B cell (primary cell): ENCODE measurements at regions not wholly inside any gene's neighbourhood (a gene's known extent, or its start where the extent isn't known, plus 50 kb on each side); places are given as distances from the start of the nearest gene placed in this dataset.

Source experiments
- ATAC-seq: fragments of 200-7000 bp; cut with Tn5 transposase; one replicate; pipeline ENCODE4 v1.10.0; 2021; ENCODE audit warnings: low read depth, mild to moderate bottlenecking, moderate number of reproducible peaks, moderate library complexity
- CTCF ChIA-PET: fragments of 350-600 bp; sonication (Branson Sonifier 250); formaldehyde crosslinking; loops from one replicate; lab custom pipeline; 2021; ENCODE audit warnings: antibody characterized with exemption, inconsistent platforms; lab: Charles Lee
- POLR2A ChIA-PET: fragments of 350-600 bp; sonication (Branson Sonifier 250); formaldehyde crosslinking; loops from one replicate; lab custom pipeline; 2021; ENCODE audit warnings: antibody characterized with exemption; lab: Charles Lee
- DNase-seq: peaks from one replicate; pipeline ENCODE4 v3.0.0; 2013
- H2AFZ ChIP-seq: 2 replicates; pipeline ENCODE4 v1.6.1; 2012; ENCODE audit warnings: mild to moderate bottlenecking, low read depth, low read length; ENCODE audit not compliant: insufficient read depth, poor library complexity, severe bottlenecking
- H3K27ac ChIP-seq, 2 donors: 1 replicate in 1 of 2; 2 replicates in 1 of 2; pipeline ENCODE4 v1.5.1; 2012 to 2013; ENCODE audit warnings: low read length in 2 of 2, mild to moderate bottlenecking in 2 of 2, moderate library complexity in 1 of 2
- H3K27me3 ChIP-seq, 4 experiments: fragments of 200-600 bp in 1 of 4; sonication (generic) in 1 of 4; replicated peaks in 1 of 4; 1 replicate in 2 of 4; 2 replicates in 2 of 4; pipeline versions ENCODE4 v1.6.1 to v1.7.0; 2013 to 2016; ENCODE audit warnings: low read length in 3 of 4, mild to moderate bottlenecking in 2 of 4, mixed read lengths in 1 of 4, moderate library complexity in 1 of 4; ENCODE audit not compliant: insufficient read depth in 4 of 4, control insufficient read depth in 3 of 4; ENCODE audit errors: control extremely low read depth in 1 of 4
- H3K36me3 ChIP-seq, 2 experiments: replicated peaks in 1 of 2; 1 replicate in 1 of 2; 2 replicates in 1 of 2; pipeline versions ENCODE4 v1.6.1 to v1.7.1; 2013; ENCODE audit warnings: low read length in 1 of 2; ENCODE audit not compliant: insufficient read depth in 2 of 2, control insufficient read depth in 1 of 2; ENCODE audit errors: control extremely low read depth in 1 of 2, extremely low read depth in 1 of 2
- H3K4me1 ChIP-seq, 2 donors: fragments of 200-600 bp in 1 of 2; sonication (generic) in 1 of 2; 1 replicate in 1 of 2; 2 replicates in 1 of 2; pipeline versions ENCODE4 v1.5.1 to v1.6.1; 2013 to 2017; ENCODE audit warnings: low read length in 2 of 2; ENCODE audit not compliant: control insufficient read depth in 2 of 2, insufficient read depth in 2 of 2
- H3K4me2 ChIP-seq: replicated peaks from 2 replicates; pipeline ENCODE3; 2012; ENCODE audit warnings: mild to moderate bottlenecking, low read depth, low read length; ENCODE audit not compliant: poor library complexity, severe bottlenecking
- H3K4me3 ChIP-seq, 5 experiments: fragments of 200-600 bp in 1 of 5; sonication (generic) in 1 of 5; 1 replicate in 3 of 5; 2 replicates in 2 of 5; pipeline versions ENCODE4 v1.5.1 to v1.7.0; 2011 to 2016; ENCODE audit warnings: low read length in 4 of 5, mild to moderate bottlenecking in 4 of 5, low read depth in 2 of 5, control low read depth in 1 of 5, moderate library complexity in 1 of 5; ENCODE audit not compliant: insufficient read depth in 1 of 5; ENCODE audit errors: control extremely low read depth in 1 of 5, extremely low read depth in 1 of 5
- H3K79me2 ChIP-seq: fragments of 200-600 bp; sonication (generic); one replicate; pipeline ENCODE4 v1.6.0; 2016; ENCODE audit warnings: low read length; ENCODE audit not compliant: control insufficient read depth, insufficient read depth
- H3K9ac ChIP-seq: fragments of 200-600 bp; sonication (generic); 2 replicates; pipeline ENCODE4 v1.6.1; 2017; ENCODE audit warnings: mild to moderate bottlenecking, low read length, moderate library complexity
- H3K9me3 ChIP-seq, 3 donors: one replicate each; pipeline versions ENCODE4 v1.6.1 to v1.7.1; 2013; ENCODE audit warnings: low read length in 2 of 3; ENCODE audit not compliant: control insufficient read depth in 2 of 3, insufficient read depth in 1 of 3; ENCODE audit errors: control extremely low read depth in 1 of 3
- H4K20me1 ChIP-seq: 2 replicates; pipeline ENCODE4 v1.6.0; 2012; ENCODE audit warnings: mild to moderate bottlenecking, low read length; ENCODE audit not compliant: insufficient read depth, control insufficient read depth, poor library complexity, severe bottlenecking
- H3K27ac Mint-ChIP-seq: one replicate; pipeline ENCODE4 v1.8.0; 2021; ENCODE audit warnings: mixed read lengths
- H3K27me3 Mint-ChIP-seq: one replicate; pipeline ENCODE4 v1.8.0; 2021; ENCODE audit warnings: mixed read lengths
- H3K4me1 Mint-ChIP-seq: one replicate; pipeline ENCODE4 v1.8.0; 2021; ENCODE audit warnings: mixed read lengths
- H3K4me3 Mint-ChIP-seq: one replicate; pipeline ENCODE4 v1.8.0; 2021; ENCODE audit warnings: mixed read lengths
- H3K9me3 Mint-ChIP-seq: one replicate; pipeline ENCODE4 v1.8.0; 2022; ENCODE audit warnings: mixed read lengths; ENCODE audit not compliant: insufficient read depth
- CTCF ChIP-seq: fragments of 200-600 bp; IDR thresholded peaks from one replicate; pipeline ENCODE4 v1.8.0; 2022; ENCODE audit warnings: antibody characterized with exemption, mild to moderate bottlenecking
- EZH2 ChIP-seq: IDR thresholded peaks from 2 replicates; pipeline ENCODE4 v1.6.1; 2012; ENCODE audit warnings: borderline replicate concordance, low read depth, mild to moderate bottlenecking, moderate library complexity, low read length; ENCODE audit not compliant: insufficient read depth, poor library complexity, severe bottlenecking
- WGBS: methylation state at CpG from one replicate; pipeline ENCODE4 v1.1.5; 2013; ENCODE audit warnings: missing lambda C conversion rate; ENCODE audit not compliant: insufficient coverage; 5-methylcytosine and 5-hydroxymethylcytosine counted together
- intact Hi-C: fragments of 100-400 bp; cut with micrococcal nuclease; formaldehyde crosslinking; loops from one replicate; pipeline ENCODE4 v1.10.0; 2022

GRCh38 chr10:5291501-5292195, 73.1 kb upstream of the UCN3 start:
- DNase-seq, result no peak
- Mint-ChIP-seq H3K4me3 (peak overlapping the region; percentile 4), H3K4me1 (peaks cover 10% of the 10 kb centered on the region), H3K27me3 (peaks cover 11% of the 10 kb centered on the region), H3K27ac (no peak overlapping the region), H3K9me3 (peaks cover 3% of the 10 kb centered on the region)
- Histone ChIP-seq H3K36me3 (no peaks in the 10 kb centered on the region), H3K4me2 (peak overlapping the region; percentile 12), H3K27ac (no peak overlapping the region), H3K4me3 (no peak overlapping the region), H3K79me2 (no peaks in the 10 kb centered on the region), H2AFZ (peak overlapping the region; percentile 42), H3K9me3 (no peaks in the 10 kb centered on the region), H3K9ac (no peak overlapping the region), H3K4me1 (peaks cover 0 to 8% of the 10 kb centered on the region in 2 donors), H4K20me1 (no peaks in the 10 kb centered on the region), H3K27me3 (no peaks in the 10 kb centered on the region)
- ChIA-PET POLR2A (no interaction called here), CTCF (no interaction called here)
- ATAC-seq, result no peak
- no peak for TF ChIP-seq CTCF
- no peak for TF ChIP-seq EZH2
- 60% methylated on average over 9 of the region's 13 CpGs for WGBS
- intact Hi-C loops, result no loop called here

- H3K4me1 Mint-ChIP-seq, result peaks cover 10% of the 10 kb centered on the region
- no peak overlapping the region for H3K9ac ChIP-seq
Measured at GRCh38 chr10:5292196-5292735, 72.5 kb upstream of the UCN3 start.

More at GRCh38 chr10:5292196-5292735, 72.5 kb upstream of the UCN3 start:
- Mint-ChIP-seq H3K27me3 (peaks cover 4% of the 10 kb centered on the region), H3K4me3 (peak overlapping the region; percentile 4), H3K27ac (no peak overlapping the region), H3K9me3 (peaks cover 3% of the 10 kb centered on the region)
- no peak for DNase-seq
- Histone ChIP-seq H3K4me1 (peaks cover 0 to 8% of the 10 kb centered on the region in 2 donors), H3K27me3 (no peaks in the 10 kb centered on the region), H3K9me3 (no peaks in the 10 kb centered on the region), H4K20me1 (no peaks in the 10 kb centered on the region), H3K36me3 (no peaks in the 10 kb centered on the region), H3K4me3 (no peak overlapping the region), H3K27ac (peak overlapping the region in 1 of 2 donors; percentile 6), H2AFZ (peak overlapping the region; percentile 42), H3K4me2 (peak overlapping the region; percentile 12), H3K79me2 (no peaks in the 10 kb centered on the region)
- WGBS, result 53% methylated on average over 4 of the region's 7 CpGs
- intact Hi-C loops, result no loop called here
- CTCF ChIA-PET, result no interaction called here
- TF ChIP-seq EZH2, result no peak
- no peak for TF ChIP-seq CTCF
- no peak for ATAC-seq
- POLR2A ChIA-PET, result no interaction called here
